SH-SY5Y (cell line): ENCODE measurements at regions not wholly inside any gene's neighbourhood (a gene's known extent, or its start where the extent isn't known, plus 50 kb on each side); places are given as distances from the start of the nearest gene placed in this dataset.

Source experiments
- GATA2 ChIP-seq: IDR thresholded peaks from 2 replicates; pipeline ENCODE4 v1.6.1; 2011; ENCODE audit warnings: mild to moderate bottlenecking, low read depth, low read length
- GATA3 ChIP-seq: IDR thresholded peaks from 2 replicates; pipeline ENCODE4 v1.6.1; 2011; ENCODE audit warnings: low read depth, mild to moderate bottlenecking, low read length, moderate library complexity

DNA sequence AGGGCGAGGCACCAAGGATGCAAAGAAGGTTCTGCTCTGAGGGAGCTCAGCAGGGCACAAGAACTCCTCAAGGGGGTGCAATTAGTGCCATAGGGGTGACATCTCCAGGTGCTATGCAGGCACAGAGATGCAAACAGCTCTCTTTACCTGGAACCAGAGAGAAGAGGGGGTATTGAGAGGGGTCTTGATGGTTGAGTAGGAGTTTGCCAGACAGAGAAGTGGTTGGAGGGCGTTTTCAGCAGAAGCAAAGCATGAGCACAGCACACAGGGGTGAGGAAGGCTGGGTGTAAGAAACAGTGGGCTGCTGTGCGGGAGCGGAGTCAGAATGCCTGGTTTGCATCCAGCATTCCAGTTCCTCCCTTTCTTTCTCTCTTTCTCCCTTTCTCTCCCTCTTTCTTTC, 81.8 kb upstream of the LHX1 start:
- no peak for TF ChIP-seq GATA2
- no peak for TF ChIP-seq GATA3
